ENCODE measurements at regions not wholly inside any gene's neighbourhood (a gene's known extent, or its start where the extent isn't known, plus 50 kb on each side); places are given as distances from the start of the nearest gene placed in this dataset.

- TF ChIP-seq EP300 (IDR thresholded peaks at IDR 0.05; ENCODE audit: borderline replicate concordance) (no peak), YY1 (IDR thresholded peaks at IDR 0.05; ENCODE audit: low read depth) (no peak), REST (IDR thresholded peaks at IDR 0.05; ENCODE audit: low read depth) (no peak), ZBTB7A (IDR thresholded peaks at IDR 0.05; ENCODE audit: low read depth) (no peak), FOXM1 (IDR thresholded peaks at IDR 0.05; ENCODE audit: borderline replicate concordance, low read depth) (no peak), TAF1 (IDR thresholded peaks at IDR 0.05; ENCODE audit: low read depth) (no peak), RAD21 (IDR thresholded peaks at IDR 0.05; ENCODE audit: low read depth) (no peak), NFIC (IDR thresholded peaks at IDR 0.05) (no peak), CREB1 (IDR thresholded peaks at IDR 0.05; ENCODE audit: low read depth) (no peak), CEBPB (IDR thresholded peaks at IDR 0.05) (no peak), EGR1 (IDR thresholded peaks at IDR 0.05) (no peak), TEAD4 (IDR thresholded peaks at IDR 0.05) (no peak), TCF12 (IDR thresholded peaks at IDR 0.05; ENCODE audit: low read depth) (no peak)
- TF ChIP-seq, protein P1, sequence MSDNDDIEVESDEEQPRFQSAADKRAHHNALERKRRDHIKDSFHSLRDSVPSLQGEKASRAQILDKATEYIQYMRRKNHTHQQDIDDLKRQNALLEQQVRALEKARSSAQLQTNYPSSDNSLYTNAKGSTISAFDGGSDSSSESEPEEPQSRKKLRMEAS (IDR thresholded peaks at IDR 0.05): no peak
- TF ChIP-seq, protein P2, sequence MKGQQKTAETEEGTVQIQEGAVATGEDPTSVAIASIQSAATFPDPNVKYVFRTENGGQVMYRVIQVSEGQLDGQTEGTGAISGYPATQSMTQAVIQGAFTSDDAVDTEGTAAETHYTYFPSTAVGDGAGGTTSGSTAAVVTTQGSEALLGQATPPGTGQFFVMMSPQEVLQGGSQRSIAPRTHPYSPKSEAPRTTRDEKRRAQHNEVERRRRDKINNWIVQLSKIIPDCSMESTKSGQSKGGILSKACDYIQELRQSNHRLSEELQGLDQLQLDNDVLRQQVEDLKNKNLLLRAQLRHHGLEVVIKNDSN (IDR thresholded peaks at IDR 0.05): no peak
These were observed 78.1 kb upstream of the EOMES start for GRCh38 chr3:27800261-27800660.

DNA sequence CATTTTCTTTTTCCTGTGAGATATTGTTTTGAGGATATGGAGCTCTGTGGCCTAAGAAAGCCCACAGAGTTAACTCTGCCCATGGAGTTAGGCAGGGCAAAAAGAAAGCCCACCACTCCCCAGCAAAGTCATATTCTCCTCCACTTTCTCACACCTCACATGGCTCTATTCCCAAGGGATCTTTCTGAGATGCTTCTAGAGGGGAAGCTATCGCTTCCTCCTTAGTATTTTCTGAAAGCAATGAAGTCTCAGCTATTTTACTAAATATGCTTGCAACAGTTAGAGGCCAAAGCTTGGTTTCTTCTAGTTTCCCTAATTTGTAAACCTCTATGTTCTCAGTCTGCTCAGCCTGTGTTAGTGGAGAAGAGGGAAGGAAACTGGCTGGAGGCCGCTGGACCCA lies 80.3 kb upstream of the EOMES start:
- TF ChIP-seq RAD21 (IDR thresholded peaks at IDR 0.05; ENCODE audit: low read depth) (no peak), TAF1 (IDR thresholded peaks at IDR 0.05; ENCODE audit: low read depth) (no peak), CEBPB (IDR thresholded peaks at IDR 0.05) (no peak), ZBTB7A (IDR thresholded peaks at IDR 0.05; ENCODE audit: low read depth) (no peak), YY1 (IDR thresholded peaks at IDR 0.05; ENCODE audit: low read depth) (no peak), EP300 (IDR thresholded peaks at IDR 0.05; ENCODE audit: borderline replicate concordance) (no peak), EGR1 (IDR thresholded peaks at IDR 0.05) (no peak), REST (IDR thresholded peaks at IDR 0.05; ENCODE audit: low read depth) (no peak), NFIC (IDR thresholded peaks at IDR 0.05) (no peak), TCF12 (IDR thresholded peaks at IDR 0.05; ENCODE audit: low read depth) (no peak), FOXM1 (IDR thresholded peaks at IDR 0.05; ENCODE audit: borderline replicate concordance, low read depth) (no peak)
- TF ChIP-seq, protein P2 (IDR thresholded peaks at IDR 0.05): no peak
- TF ChIP-seq, protein P1 (IDR thresholded peaks at IDR 0.05): no peak

- TF ChIP-seq EP300 (IDR thresholded peaks at IDR 0.05; ENCODE audit: borderline replicate concordance): no peak
- TF ChIP-seq, protein P1 (IDR thresholded peaks at IDR 0.05): no peak
- TF ChIP-seq TEAD4 (IDR thresholded peaks at IDR 0.05): no peak
- TF ChIP-seq TAF1 (IDR thresholded peaks at IDR 0.05; ENCODE audit: low read depth): no peak
- no peak for TF ChIP-seq FOXM1 (IDR thresholded peaks at IDR 0.05; ENCODE audit: borderline replicate concordance, low read depth)
- TF ChIP-seq TCF12 (IDR thresholded peaks at IDR 0.05; ENCODE audit: low read depth): no peak
- TF ChIP-seq REST (IDR thresholded peaks at IDR 0.05; ENCODE audit: low read depth): no peak
- no peak for TF ChIP-seq RAD21 (IDR thresholded peaks at IDR 0.05; ENCODE audit: low read depth)
- TF ChIP-seq, protein P2 (IDR thresholded peaks at IDR 0.05): no peak
- no peak for TF ChIP-seq CEBPB (IDR thresholded peaks at IDR 0.05)
- TF ChIP-seq YY1 (IDR thresholded peaks at IDR 0.05; ENCODE audit: low read depth): no peak
- TF ChIP-seq EGR1 (IDR thresholded peaks at IDR 0.05): no peak
- no peak for TF ChIP-seq NFIC (IDR thresholded peaks at IDR 0.05)
- TF ChIP-seq ZBTB7A (IDR thresholded peaks at IDR 0.05; ENCODE audit: low read depth): no peak
- no peak for TF ChIP-seq CREB1 (IDR thresholded peaks at IDR 0.05; ENCODE audit: low read depth)
These were observed 80.7 kb upstream of the EOMES start for GRCh38 chr3:27802849-27803248.

All from Ishikawa (cell line).